HG03342 (cell line): ENCODE measurements at regions not wholly inside any gene's neighbourhood (a gene's known extent, or its start where the extent isn't known, plus 50 kb on each side); places are given as distances from the start of the nearest gene placed in this dataset.

Experiments
- ATAC-seq: cut with Tn5 transposase; IDR thresholded peaks from one replicate; pipeline ENCODE4 v1.9.1; 2021; ENCODE audit warnings: mild to moderate bottlenecking, moderate library complexity; ENCODE audit not compliant: unreplicated experiment

- no peak for ATAC-seq
Observed at GRCh38 chr20:39309458-39309857, 347.3 kb downstream of the DHX35 start.

- no peak for ATAC-seq
Observed at GRCh38 chr20:39302312-39302711, 340.2 kb downstream of the DHX35 start.

- ATAC-seq, result no peak
Observed at GRCh38 chr20:39299783-39300182, 337.6 kb downstream of the DHX35 start.

- ATAC-seq, result no peak
Observed at GRCh38 chr20:39298571-39299506, 336.7 kb downstream of the DHX35 start.

- ATAC-seq, result no peak
Observed at GRCh38 chr20:39298121-39298520, 336.0 kb downstream of the DHX35 start.

- no peak for ATAC-seq
Observed at GRCh38 chr20:39295301-39295700, 333.2 kb downstream of the DHX35 start.

GRCh38 chr20:39294137-39294725 is 332.1 kb downstream of the DHX35 start:
- ATAC-seq, result no peak

- ATAC-seq, result no peak
Observed at GRCh38 chr20:39292193-39292736, 330.1 kb downstream of the DHX35 start.

GRCh38 chr20:39291301-39291700 is 329.2 kb downstream of the DHX35 start:
- ATAC-seq, result no peak

- ATAC-seq, result no peak
Observed at GRCh38 chr20:39290575-39290974, 328.4 kb downstream of the DHX35 start.

GRCh38 chr20:39289831-39290230 is 327.7 kb downstream of the DHX35 start:
- ATAC-seq, result no peak

GRCh38 chr20:39289316-39289715 is 327.2 kb downstream of the DHX35 start:
- ATAC-seq, result no peak

- ATAC-seq, result no peak
Observed at GRCh38 chr20:39283464-39283863, 321.3 kb downstream of the DHX35 start.

- ATAC-seq, result no peak
Observed at GRCh38 chr20:39282619-39283092, 320.5 kb downstream of the DHX35 start.

GRCh38 chr20:39280875-39281274 is 318.7 kb downstream of the DHX35 start:
- no peak for ATAC-seq

GRCh38 chr20:39278230-39278788 is 316.2 kb downstream of the DHX35 start:
- ATAC-seq, result no peak

GRCh38 chr20:39277185-39277584 is 315.0 kb downstream of the DHX35 start:
- no peak for ATAC-seq

GRCh38 chr20:39270837-39271604 is 308.9 kb downstream of the DHX35 start:
- ATAC-seq, result no peak

- ATAC-seq, result no peak
Observed at GRCh38 chr20:39269493-39270217, 307.5 kb downstream of the DHX35 start.

GRCh38 chr20:39268981-39269461 is 306.9 kb downstream of the DHX35 start:
- ATAC-seq, result peak; percentile 59
